ENCODE measurements at regions not wholly inside any gene's neighbourhood (a gene's known extent, or its start where the extent isn't known, plus 50 kb on each side); places are given as distances from the start of the nearest gene placed in this dataset.

- TF ChIP-seq ATF2 (IDR thresholded peaks at IDR 0.05; ENCODE audit: low read length) = no peak
- no peak for TF ChIP-seq CBX8 (IDR thresholded peaks at IDR 0.05; ENCODE audit: borderline replicate concordance, low read depth, low read length)
- no peak for TF ChIP-seq MAX (IDR thresholded peaks at IDR 0.05)
- no peak for TF ChIP-seq KDM1A (IDR thresholded peaks at IDR 0.05; ENCODE audit: borderline replicate concordance, low read length)
- no peak for TF ChIP-seq CHD2 (IDR thresholded peaks at IDR 0.05; ENCODE audit: low read length)
- TF ChIP-seq CHD1 (IDR thresholded peaks at IDR 0.05; ENCODE audit: low read depth, low read length) = no peak
Measured at GRCh38 chr11:134559602-134559962, 147.5 kb upstream of the B3GAT1 start (continued).
